Left ventricle myocardium inferior (tissue), 1 donor: ENCODE measurements at regions not wholly inside any gene's neighbourhood (a gene's known extent, or its start where the extent isn't known, plus 50 kb on each side); places are given as distances from the start of the nearest gene placed in this dataset.

Source experiments
- DNase-seq: peaks from one replicate; pipeline ENCODE4 v3.0.0-alpha.2; 2020
- H3K27ac ChIP-seq: fragments of 200-600 bp; replicated peaks from 2 replicates; pipeline ENCODE4 v1.8.0; 2021
- H3K27me3 ChIP-seq: fragments of 200-600 bp; 2 replicates; pipeline ENCODE4 v1.8.0; 2021; ENCODE audit warnings: low read depth
- H3K36me3 ChIP-seq: fragments of 200-600 bp; 2 replicates; pipeline ENCODE4 v1.8.0; 2021
- H3K4me1 ChIP-seq: fragments of 200-600 bp; 2 replicates; pipeline ENCODE4 v1.8.0; 2021
- H3K4me3 ChIP-seq: fragments of 200-600 bp; 2 replicates; pipeline ENCODE4 v1.8.0; 2021; ENCODE audit warnings: mild to moderate bottlenecking, moderate library complexity
- H3K9me3 ChIP-seq: fragments of 200-600 bp; replicated peaks from 2 replicates; pipeline ENCODE4 v1.8.0; 2021
- intact Hi-C: fragments of 100-400 bp; cut with micrococcal nuclease; formaldehyde crosslinking; loops from one replicate; pipeline ENCODE4 v1.11.0; 2022
- TF ChIP-seq, protein P1 (sequence below): fragments of 200-600 bp; IDR thresholded peaks from 2 replicates; pipeline ENCODE4 v1.8.0; 2021; ENCODE audit warnings: antibody characterized with exemption, mild to moderate bottlenecking, borderline replicate concordance
- donor health status: DM: no; HTN: yes; CAD: no; lungs with severe emphysema.

- H3K27me3 ChIP-seq, result no peaks in the 10 kb centered on the region
- no peaks in the 10 kb centered on the region for H3K9me3 ChIP-seq
- TF ChIP-seq, protein P1, sequence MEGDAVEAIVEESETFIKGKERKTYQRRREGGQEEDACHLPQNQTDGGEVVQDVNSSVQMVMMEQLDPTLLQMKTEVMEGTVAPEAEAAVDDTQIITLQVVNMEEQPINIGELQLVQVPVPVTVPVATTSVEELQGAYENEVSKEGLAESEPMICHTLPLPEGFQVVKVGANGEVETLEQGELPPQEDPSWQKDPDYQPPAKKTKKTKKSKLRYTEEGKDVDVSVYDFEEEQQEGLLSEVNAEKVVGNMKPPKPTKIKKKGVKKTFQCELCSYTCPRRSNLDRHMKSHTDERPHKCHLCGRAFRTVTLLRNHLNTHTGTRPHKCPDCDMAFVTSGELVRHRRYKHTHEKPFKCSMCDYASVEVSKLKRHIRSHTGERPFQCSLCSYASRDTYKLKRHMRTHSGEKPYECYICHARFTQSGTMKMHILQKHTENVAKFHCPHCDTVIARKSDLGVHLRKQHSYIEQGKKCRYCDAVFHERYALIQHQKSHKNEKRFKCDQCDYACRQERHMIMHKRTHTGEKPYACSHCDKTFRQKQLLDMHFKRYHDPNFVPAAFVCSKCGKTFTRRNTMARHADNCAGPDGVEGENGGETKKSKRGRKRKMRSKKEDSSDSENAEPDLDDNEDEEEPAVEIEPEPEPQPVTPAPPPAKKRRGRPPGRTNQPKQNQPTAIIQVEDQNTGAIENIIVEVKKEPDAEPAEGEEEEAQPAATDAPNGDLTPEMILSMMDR, result no peak
- no peaks in the 10 kb centered on the region for H3K36me3 ChIP-seq
- intact Hi-C loops, result no loop called here
- H3K4me3 ChIP-seq, result no peak overlapping the region
- peaks cover 18% of the 10 kb centered on the region for H3K4me1 ChIP-seq
- DNase-seq, result no peak
- no peak overlapping the region for H3K27ac ChIP-seq
These were observed 65.3 kb downstream of the ACTBL2 start for GRCh38 chr5:57417320-57417719.

DNA sequence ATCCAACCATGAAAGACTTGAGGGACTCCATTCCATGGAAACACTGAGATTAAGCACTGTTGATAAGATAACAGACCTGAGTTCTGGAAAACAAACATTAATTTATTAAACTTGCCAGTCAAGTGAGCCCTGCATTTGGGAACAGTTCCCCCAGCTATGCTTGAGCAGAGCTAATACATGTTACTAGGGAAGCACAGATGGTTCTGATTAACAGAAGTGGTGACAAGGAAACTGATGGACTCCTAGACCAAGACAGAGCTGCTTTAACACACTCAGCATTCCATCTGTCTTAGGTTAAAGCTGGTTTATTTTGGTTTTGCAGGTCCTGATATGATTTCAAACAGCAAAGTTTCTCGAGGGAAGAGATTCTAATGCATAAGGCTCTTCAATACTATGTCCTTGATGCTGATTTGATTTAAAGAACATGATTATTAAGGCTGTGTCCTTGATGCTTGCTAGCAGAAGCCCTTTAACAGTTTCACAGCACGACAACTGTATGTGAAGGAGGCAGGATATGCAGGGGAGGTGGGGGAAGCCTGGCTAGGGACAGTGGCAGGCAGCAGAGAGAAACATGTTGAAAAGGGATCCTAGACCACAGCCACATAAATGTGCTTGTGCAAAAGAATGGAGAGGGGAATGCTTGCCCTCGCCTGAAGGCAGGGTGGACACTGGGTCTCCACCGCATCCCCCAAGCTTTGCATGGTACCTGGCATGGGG, 66.2 kb downstream of the ACTBL2 start:
- Histone ChIP-seq H3K4me3 (no peak overlapping the region), H3K9me3 (no peaks in the 10 kb centered on the region), H3K36me3 (no peaks in the 10 kb centered on the region), H3K27ac (no peak overlapping the region), H3K27me3 (no peaks in the 10 kb centered on the region), H3K4me1 (peaks cover 27% of the 10 kb centered on the region)
- DNase-seq, result no peak
- intact Hi-C loops, result no loop called here
- TF ChIP-seq, protein P1, result no peak

GRCh38 chr5:57414857-57415256, 67.8 kb downstream of the ACTBL2 start:
- no peak for DNase-seq
- no peaks in the 10 kb centered on the region for H3K27me3 ChIP-seq
- H3K9me3 ChIP-seq, result no peaks in the 10 kb centered on the region
- H3K4me3 ChIP-seq, result no peak overlapping the region
- peaks cover 37% of the 10 kb centered on the region for H3K4me1 ChIP-seq
- TF ChIP-seq, protein P1, result no peak
- H3K27ac ChIP-seq, result peak overlapping the region; percentile 16
- intact Hi-C loops, result no loop called here
- H3K36me3 ChIP-seq, result no peaks in the 10 kb centered on the region

DNA sequence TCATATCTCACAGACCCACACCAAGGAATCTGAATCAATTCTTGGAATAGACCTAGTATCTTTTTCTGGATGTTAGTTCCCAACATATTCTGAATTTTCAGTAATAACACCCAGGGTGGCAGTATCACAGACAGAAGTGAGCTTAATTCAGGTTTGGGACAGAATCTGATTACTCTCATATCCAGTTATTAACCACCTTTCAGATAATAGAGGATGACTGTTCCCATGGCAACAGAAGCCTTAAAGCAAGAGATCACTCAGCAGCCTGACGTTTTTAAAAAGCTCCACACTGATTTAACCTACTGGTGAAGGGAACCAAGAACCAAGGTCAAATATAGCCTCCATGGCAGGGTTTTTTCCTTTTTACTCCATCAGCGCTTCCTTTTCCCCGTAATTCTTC, 68.4 kb downstream of the ACTBL2 start:
- no peaks in the 10 kb centered on the region for H3K36me3 ChIP-seq
- no peak overlapping the region for H3K4me3 ChIP-seq
- no peaks in the 10 kb centered on the region for H3K27me3 ChIP-seq
- no peaks in the 10 kb centered on the region for H3K9me3 ChIP-seq
- H3K4me1 ChIP-seq, result peaks cover 44% of the 10 kb centered on the region
- TF ChIP-seq, protein P1, result no peak
- H3K27ac ChIP-seq, result peak overlapping the region; percentile 16
- intact Hi-C loops, result no loop called here
- no peak for DNase-seq

- Histone ChIP-seq H3K27me3 (no peaks in the 10 kb centered on the region), H3K27ac (no peak overlapping the region), H3K4me3 (no peak overlapping the region), H3K9me3 (no peaks in the 10 kb centered on the region), H3K4me1 (peaks cover 54% of the 10 kb centered on the region), H3K36me3 (no peaks in the 10 kb centered on the region)
- intact Hi-C loops, result no loop called here
- no peak for DNase-seq
- TF ChIP-seq, protein P1, result no peak
These were observed 69.5 kb downstream of the ACTBL2 start for GRCh38 chr5:57413145-57413544.
